Dendritic cell treated with granulocyte-macrophage colony-stimulating factor and Interleukin-4, amounts not matched to agents 40 ng/mL and 50 ng/mL, for 4 days (primary cell): ENCODE measurements at regions not wholly inside any gene's neighbourhood (a gene's known extent, or its start where the extent isn't known, plus 50 kb on each side); places are given as distances from the start of the nearest gene placed in this dataset.
"Not testable (repeated sequence)": the region's sequence is repeated elsewhere in the genome, so short reads cannot be mapped to it uniquely, and the experiment has no call there.

Source experiments
- H3K27ac Mint-ChIP-seq: one replicate; pipeline ENCODE4 v1.8.0; 2022; ENCODE audit warnings: mild to moderate bottlenecking, mixed read lengths
- H3K27me3 Mint-ChIP-seq: one replicate; pipeline ENCODE4 v1.8.0; 2022; ENCODE audit warnings: mild to moderate bottlenecking, mixed read lengths
- H3K36me3 Mint-ChIP-seq: one replicate; pipeline ENCODE4 v1.8.0; 2022; ENCODE audit warnings: low read depth, mixed read lengths
- H3K4me1 Mint-ChIP-seq: one replicate; pipeline ENCODE4 v1.8.0; 2022; ENCODE audit warnings: low read depth, mixed read lengths
- H3K4me3 Mint-ChIP-seq: one replicate; pipeline ENCODE4 v1.8.0; 2022; ENCODE audit warnings: mild to moderate bottlenecking, moderate library complexity, mixed read lengths
- H3K9me3 Mint-ChIP-seq: one replicate; pipeline ENCODE4 v1.8.0; 2022; ENCODE audit warnings: mixed read lengths
- intact Hi-C: fragments of 100-400 bp; cut with micrococcal nuclease; formaldehyde crosslinking; loops from one replicate; pipeline ENCODE4 v1.15.0; 2022

GRCh38 chr16:58983181-58983965 lies 249.3 kb upstream of the GOT2 start:
- H3K9me3 Mint-ChIP-seq = peaks cover 60% of the 10 kb centered on the region
- H3K4me1 Mint-ChIP-seq, H3K36me3 Mint-ChIP-seq, H3K27ac Mint-ChIP-seq, H3K27me3 Mint-ChIP-seq, H3K4me3 Mint-ChIP-seq, intact Hi-C loops: not testable (repeated sequence)

- Mint-ChIP-seq H3K4me1 (peaks cover 8% of the 10 kb centered on the region), H3K9me3 (peaks cover 20% of the 10 kb centered on the region), H3K27me3 (no peaks in the 10 kb centered on the region), H3K27ac (no peak overlapping the region), H3K4me3 (no peak overlapping the region), H3K36me3 (no peaks in the 10 kb centered on the region)
- intact Hi-C loops = no loop called here
Observed at GRCh38 chr16:58970775-58971174, 236.7 kb upstream of the GOT2 start.

- H3K4me3 Mint-ChIP-seq = no peak overlapping the region
- no peaks in the 10 kb centered on the region for H3K9me3 Mint-ChIP-seq
- H3K27me3 Mint-ChIP-seq = no peaks in the 10 kb centered on the region
- no peaks in the 10 kb centered on the region for H3K36me3 Mint-ChIP-seq
- intact Hi-C loops = no loop called here
- H3K27ac Mint-ChIP-seq = no peak overlapping the region
- H3K4me1 Mint-ChIP-seq = no peaks in the 10 kb centered on the region
Observed at GRCh38 chr16:58963479-58963878, 229.4 kb upstream of the GOT2 start.

GRCh38 chr16:58962811-58963210 lies 228.7 kb upstream of the GOT2 start:
- H3K9me3 Mint-ChIP-seq = no peaks in the 10 kb centered on the region
- no peak overlapping the region for H3K4me3 Mint-ChIP-seq
- intact Hi-C loops = no loop called here
- no peak overlapping the region for H3K27ac Mint-ChIP-seq
- no peaks in the 10 kb centered on the region for H3K27me3 Mint-ChIP-seq
- H3K36me3 Mint-ChIP-seq = no peaks in the 10 kb centered on the region
- H3K4me1 Mint-ChIP-seq = no peaks in the 10 kb centered on the region

- H3K9me3 Mint-ChIP-seq = no peaks in the 10 kb centered on the region
- H3K4me3 Mint-ChIP-seq = no peak overlapping the region
- H3K36me3 Mint-ChIP-seq = no peaks in the 10 kb centered on the region
Observed at GRCh38 chr16:58960484-58960883, 226.4 kb upstream of the GOT2 start.

GRCh38 chr16:58960034-58960433 lies 225.9 kb upstream of the GOT2 start:
- H3K27ac Mint-ChIP-seq = no peak overlapping the region
- H3K4me1 Mint-ChIP-seq = no peaks in the 10 kb centered on the region
- no peak overlapping the region for H3K4me3 Mint-ChIP-seq
- intact Hi-C loops = no loop called here
- H3K27me3 Mint-ChIP-seq = no peaks in the 10 kb centered on the region
- no peaks in the 10 kb centered on the region for H3K9me3 Mint-ChIP-seq
- no peaks in the 10 kb centered on the region for H3K36me3 Mint-ChIP-seq

More at GRCh38 chr16:58960484-58960883, 226.4 kb upstream of the GOT2 start:
- Mint-ChIP-seq H3K27me3 (no peaks in the 10 kb centered on the region), H3K4me1 (no peaks in the 10 kb centered on the region), H3K27ac (no peak overlapping the region)
- intact Hi-C loops = no loop called here

- Mint-ChIP-seq H3K4me1 (no peaks in the 10 kb centered on the region), H3K36me3 (no peaks in the 10 kb centered on the region), H3K27me3 (no peaks in the 10 kb centered on the region), H3K4me3 (no peak overlapping the region), H3K27ac (no peak overlapping the region), H3K9me3 (no peaks in the 10 kb centered on the region)
- intact Hi-C loops = no loop called here
Observed at GRCh38 chr16:58958749-58959148, 224.6 kb upstream of the GOT2 start.

GRCh38 chr16:58948244-58948643 lies 214.1 kb upstream of the GOT2 start:
- Mint-ChIP-seq H3K4me3 (no peak overlapping the region), H3K27me3 (no peaks in the 10 kb centered on the region), H3K9me3 (peaks cover 21% of the 10 kb centered on the region), H3K36me3 (no peaks in the 10 kb centered on the region), H3K27ac (no peak overlapping the region), H3K4me1 (peaks cover 8% of the 10 kb centered on the region)
- intact Hi-C loops = no loop called here

- Mint-ChIP-seq H3K4me1 (peaks cover 14% of the 10 kb centered on the region), H3K4me3 (no peak overlapping the region), H3K36me3 (no peaks in the 10 kb centered on the region), H3K27ac (no peak overlapping the region), H3K27me3 (no peaks in the 10 kb centered on the region), H3K9me3 (peaks cover 25% of the 10 kb centered on the region)
- intact Hi-C loops = no loop called here
Observed at GRCh38 chr16:58940609-58941008, 206.5 kb upstream of the GOT2 start.

- Mint-ChIP-seq H3K27me3 (no peaks in the 10 kb centered on the region), H3K4me3 (no peak overlapping the region), H3K9me3 (peaks cover 43% of the 10 kb centered on the region), H3K4me1 (peaks cover 21% of the 10 kb centered on the region), H3K36me3 (no peaks in the 10 kb centered on the region), H3K27ac (no peak overlapping the region)
- intact Hi-C loops = no loop called here
Observed at GRCh38 chr16:58938811-58939210, 204.7 kb upstream of the GOT2 start.

- H3K4me1 Mint-ChIP-seq = peaks cover 21% of the 10 kb centered on the region
- no peaks in the 10 kb centered on the region for H3K27me3 Mint-ChIP-seq
- no peaks in the 10 kb centered on the region for H3K36me3 Mint-ChIP-seq
- intact Hi-C loops = no loop called here
- peaks cover 55% of the 10 kb centered on the region for H3K9me3 Mint-ChIP-seq
- H3K4me3 Mint-ChIP-seq = no peak overlapping the region
- H3K27ac Mint-ChIP-seq = no peak overlapping the region
Observed at GRCh38 chr16:58937661-58938060, 203.5 kb upstream of the GOT2 start.

- Mint-ChIP-seq H3K27ac (no peak overlapping the region), H3K4me1 (peaks cover 12% of the 10 kb centered on the region)
Observed at GRCh38 chr16:58933186-58933585, 199.1 kb upstream of the GOT2 start.

GRCh38 chr16:58931436-58931835 lies 197.3 kb upstream of the GOT2 start:
- H3K27ac Mint-ChIP-seq = no peak overlapping the region
- intact Hi-C loops = no loop called here
- peaks cover 42% of the 10 kb centered on the region for H3K9me3 Mint-ChIP-seq
- no peak overlapping the region for H3K4me3 Mint-ChIP-seq
- no peaks in the 10 kb centered on the region for H3K27me3 Mint-ChIP-seq
- H3K36me3 Mint-ChIP-seq = no peaks in the 10 kb centered on the region
- H3K4me1 Mint-ChIP-seq = peaks cover 8% of the 10 kb centered on the region

More at GRCh38 chr16:58933186-58933585, 199.1 kb upstream of the GOT2 start:
- intact Hi-C loops = no loop called here
- Mint-ChIP-seq H3K36me3 (no peaks in the 10 kb centered on the region), H3K4me3 (no peak overlapping the region), H3K9me3 (peaks cover 53% of the 10 kb centered on the region), H3K27me3 (no peaks in the 10 kb centered on the region)

- intact Hi-C loops = no loop called here
- Mint-ChIP-seq H3K27me3 (no peaks in the 10 kb centered on the region), H3K9me3 (peaks cover 18% of the 10 kb centered on the region), H3K4me3 (no peak overlapping the region), H3K4me1 (no peaks in the 10 kb centered on the region), H3K27ac (no peak overlapping the region), H3K36me3 (no peaks in the 10 kb centered on the region)
Observed at GRCh38 chr16:58923094-58923493, 189.0 kb upstream of the GOT2 start.

GRCh38 chr16:58913456-58913855 lies 179.3 kb upstream of the GOT2 start:
- H3K4me3 Mint-ChIP-seq = no peak overlapping the region
- peaks cover 26% of the 10 kb centered on the region for H3K9me3 Mint-ChIP-seq
- no peak overlapping the region for H3K27ac Mint-ChIP-seq
- H3K4me1 Mint-ChIP-seq = no peaks in the 10 kb centered on the region
- H3K27me3 Mint-ChIP-seq = no peaks in the 10 kb centered on the region
- no peaks in the 10 kb centered on the region for H3K36me3 Mint-ChIP-seq
- intact Hi-C loops = no loop called here
